Heart left ventricle (tissue), 16 donors: ENCODE measurements at regions not wholly inside any gene's neighbourhood (a gene's known extent, or its start where the extent isn't known, plus 50 kb on each side); places are given as distances from the start of the nearest gene placed in this dataset.

Experiments
- ATAC-seq, 4 donors: fragments of 200-7000 bp; cut with Tn5 transposase; one replicate each; pipeline ENCODE4 v1.9.1; 2020 to 2022; ENCODE audit warnings: moderate library complexity in 4 of 4, mild to moderate bottlenecking in 3 of 4, moderate number of reproducible peaks in 1 of 4
- DNase-seq, 5 donors: peaks; one replicate each; pipeline ENCODE4 v3.0.0-alpha.2; 2020
- H3K27ac ChIP-seq, 12 donors: fragments of 200-600 bp; sonication (generic) in 4 of 12; one replicate each; pipeline versions ENCODE4 v1.5.0 to v1.8.0; 2016 to 2022; ENCODE audit warnings: mild to moderate bottlenecking in 2 of 12
- H3K27me3 ChIP-seq, 9 donors: fragments of 200-600 bp; sonication (generic) in 2 of 9; one replicate each; pipeline versions ENCODE4 v1.5.1 to v1.8.0; 2016 to 2022; ENCODE audit warnings: mild to moderate bottlenecking in 3 of 9
- H3K36me3 ChIP-seq, 9 donors: fragments of 200-600 bp; sonication (generic) in 2 of 9; one replicate each; pipeline versions ENCODE4 v1.5.0 to v1.8.0; 2018 to 2022; ENCODE audit warnings: mild to moderate bottlenecking in 2 of 9
- H3K4me1 ChIP-seq, 12 donors: fragments of 200-600 bp; sonication (generic) in 4 of 12; one replicate each; pipeline versions ENCODE4 v1.5.0 to v1.8.0; 2016 to 2022; ENCODE audit warnings: mild to moderate bottlenecking in 3 of 12
- H3K4me3 ChIP-seq, 12 donors: fragments of 200-600 bp; sonication (generic) in 4 of 12; one replicate each; pipeline versions ENCODE4 v1.5.0 to v1.8.0; 2017 to 2022; ENCODE audit warnings: mild to moderate bottlenecking in 9 of 12, moderate library complexity in 4 of 12
- H3K9me3 ChIP-seq, 12 donors: fragments of 200-600 bp; sonication (generic) in 4 of 12; one replicate each; pipeline versions ENCODE4 v1.5.0 to v1.8.0; 2016 to 2022; ENCODE audit warnings: mild to moderate bottlenecking in 1 of 12
- CTCF ChIP-seq, 12 donors: fragments of 200-600 bp; sonication (generic) in 4 of 12; IDR thresholded peaks; one replicate each; pipeline versions ENCODE4 v1.5.0 to v1.8.0; 2018 to 2022; ENCODE audit warnings: antibody characterized with exemption in 12 of 12, mild to moderate bottlenecking in 5 of 12
- POLR2A ChIP-seq, 2 donors: fragments of 450-650 bp; IDR thresholded peaks; one replicate each; pipeline ENCODE4 v1.6.1; 2017; ENCODE audit warnings: antibody characterized with exemption in 2 of 2, mild to moderate bottlenecking in 2 of 2, moderate library complexity in 2 of 2
- WGBS, 4 donors: extraction: QIAGEN DNeasy Blood & Tissue Kit in 2 of 4; methylation state at CpG; one replicate each; pipeline versions ENCODE4 v1.1.5 to v1.1.7; 2013 to 2018; 5-methylcytosine and 5-hydroxymethylcytosine counted together
- intact Hi-C, 10 donors: fragments of 100-400 bp; cut with DNase I; formaldehyde crosslinking; loops; one replicate each; pipeline versions ENCODE4 v1.11.1 to v1.14.2; 2022
- donor health status: ischemic (EF 13 %, LVEDD 7.1; RV severe dilation, severe dysfunction).
- donor health status: healthy with polysubstance abuse.
- donor health status: DM: no; HTN: yes; CAD: no.
- donor health status: DM: no; HTN: no; CAD: no.
- donor health status: ischemic (EF 25% LVEDD 6.9; RV normal size, moderate dysfunction).
- donor health status: ischemic (EF 25% LVEDD 5.7; RV mildly dilated, moderate dysfunction).
- donor health status: healthy.
- donor health status: DM: yes; HTN: yes; CAD: no.
- donor health status: ischemic (EF 35%, LVEDD 5.7; RV mildly dilated, moderate dysfunction).
- donor health status: nonischemic (EF 11% LVEDD 7.7; RV severe dilation, severe dysfunction).
- donor health status: DM: yes; HTN: yes; CAD: no.
- donor health status: PGD.
- donor health status: ischemic (EF 29% LVEDD 5.4; RV normal size, mild dysfunction).
- donor health status: nonischemic (EF 23%, LVEDD 6.1; RV moderate dilation, normal function).

DNA sequence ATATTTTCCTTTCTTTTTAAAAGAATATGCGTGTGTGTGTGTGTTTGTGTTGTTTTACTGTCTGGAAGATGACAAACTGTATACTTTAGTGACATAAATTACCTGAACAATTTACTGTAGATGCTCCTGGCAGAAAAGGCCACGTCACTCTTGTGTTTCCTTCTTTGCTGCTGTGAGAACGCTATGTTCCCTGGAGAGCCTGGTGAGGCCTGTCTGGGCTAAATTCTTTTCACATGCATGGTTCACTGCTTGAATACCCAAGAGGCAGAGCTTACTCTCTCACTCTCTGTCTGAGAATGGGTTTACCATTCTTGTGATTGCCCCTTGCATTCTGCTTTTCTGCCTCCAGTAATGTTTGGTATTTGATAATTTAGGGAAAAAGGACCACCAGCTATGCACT, 64.3 kb downstream of the EDN1 start:
- intact Hi-C loops, result no loop called here
- TF ChIP-seq CTCF (IDR thresholded peaks at IDR 0.05), result no peak
- TF ChIP-seq POLR2A (IDR thresholded peaks at IDR 0.05), result no peak
- H3K27me3 ChIP-seq, result no peaks in the 10 kb centered on the region
- H3K9me3 ChIP-seq, result peaks cover 0 to 23% (median 12%) of the 10 kb centered on the region in 12 donors
- H3K4me1 ChIP-seq, result peaks cover 0 to 20% (median 5%) of the 10 kb centered on the region in 12 donors
- H3K27ac ChIP-seq, result peak overlapping the region in 4 of 12 donors; percentile 26 to 60 (median 54)
- no peak overlapping the region for H3K4me3 ChIP-seq
- DNase-seq (peak in 1 of 5 donors; percentile 46), ATAC-seq (peak; percentile 84 to 97 (median 91))
- no peaks in the 10 kb centered on the region for H3K36me3 ChIP-seq
- 39 to 50% (median 46%) methylated on average over 3 of the region's 3 CpGs for WGBS, 4 donors

- Histone ChIP-seq H3K4me1 (peaks cover 0 to 23% (median 5%) of the 10 kb centered on the region in 12 donors), H3K27ac (no peak overlapping the region), H3K4me3 (no peak overlapping the region), H3K9me3 (peaks cover 0 to 23% (median 12%) of the 10 kb centered on the region in 12 donors), H3K36me3 (no peaks in the 10 kb centered on the region), H3K27me3 (no peaks in the 10 kb centered on the region)
- intact Hi-C loops, result no loop called here
- no peak for DNase-seq
- TF ChIP-seq POLR2A (IDR thresholded peaks at IDR 0.05) (no peak), CTCF (IDR thresholded peaks at IDR 0.05) (no peak)
- ATAC-seq, result no peak
- 88 to 97% (median 96%) methylated on average over 3 of the region's 3 CpGs for WGBS, 4 donors
These were observed 65.2 kb downstream of the EDN1 start for GRCh38 chr6:12355354-12355753.

DNA sequence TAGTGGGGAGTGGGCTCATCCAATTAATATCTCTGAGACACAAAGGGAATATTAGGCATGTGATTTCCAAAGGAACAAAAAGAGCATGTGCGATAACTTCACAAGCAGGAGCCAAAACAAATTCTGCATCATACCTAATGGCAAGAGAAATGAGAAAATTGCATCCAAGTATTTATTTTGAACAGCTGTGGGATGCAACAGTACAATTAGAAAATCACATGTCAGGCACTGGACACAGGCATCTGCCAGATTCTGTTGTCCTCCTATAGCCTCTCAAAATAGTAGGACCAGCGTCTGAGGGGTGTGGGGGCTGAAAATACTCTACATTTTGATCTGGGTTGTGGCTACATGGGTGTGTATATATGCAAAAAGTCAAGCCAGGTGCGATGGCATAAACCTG, 66.3 kb downstream of the EDN1 start:
- no peak for ATAC-seq

More for the DNA sequence above, 66.3 kb downstream of the EDN1 start:
- no peak for DNase-seq
- intact Hi-C loops, result no loop called here
- Histone ChIP-seq H3K27ac (no peak overlapping the region), H3K36me3 (no peaks in the 10 kb centered on the region), H3K4me3 (no peak overlapping the region), H3K4me1 (peaks cover 0 to 23% (median 5%) of the 10 kb centered on the region in 12 donors), H3K27me3 (no peaks in the 10 kb centered on the region), H3K9me3 (peaks cover 0 to 18% (median 8%) of the 10 kb centered on the region in 12 donors)
- no peak for TF ChIP-seq CTCF (IDR thresholded peaks at IDR 0.05)
- TF ChIP-seq POLR2A (IDR thresholded peaks at IDR 0.05), result no peak
- WGBS, 4 donors, result 79 to 86% (median 81%) methylated on average over 3 of the region's 3 CpGs
